Right renal cortex interstitium (tissue), 3 donors: ENCODE measurements at regions not wholly inside any gene's neighbourhood (a gene's known extent, or its start where the extent isn't known, plus 50 kb on each side); places are given as distances from the start of the nearest gene placed in this dataset.
A peak's percentile ranks its signal among the peaks of the same experiment; 100 is the strongest.

ENCODE experiments used
- DNase-seq, 3 donors: peaks; one replicate each; pipeline ENCODE4 v3.0.0-alpha.2; 2013; ENCODE audit warnings: low read depth in 3 of 3, low spot score in 2 of 3

DNA sequence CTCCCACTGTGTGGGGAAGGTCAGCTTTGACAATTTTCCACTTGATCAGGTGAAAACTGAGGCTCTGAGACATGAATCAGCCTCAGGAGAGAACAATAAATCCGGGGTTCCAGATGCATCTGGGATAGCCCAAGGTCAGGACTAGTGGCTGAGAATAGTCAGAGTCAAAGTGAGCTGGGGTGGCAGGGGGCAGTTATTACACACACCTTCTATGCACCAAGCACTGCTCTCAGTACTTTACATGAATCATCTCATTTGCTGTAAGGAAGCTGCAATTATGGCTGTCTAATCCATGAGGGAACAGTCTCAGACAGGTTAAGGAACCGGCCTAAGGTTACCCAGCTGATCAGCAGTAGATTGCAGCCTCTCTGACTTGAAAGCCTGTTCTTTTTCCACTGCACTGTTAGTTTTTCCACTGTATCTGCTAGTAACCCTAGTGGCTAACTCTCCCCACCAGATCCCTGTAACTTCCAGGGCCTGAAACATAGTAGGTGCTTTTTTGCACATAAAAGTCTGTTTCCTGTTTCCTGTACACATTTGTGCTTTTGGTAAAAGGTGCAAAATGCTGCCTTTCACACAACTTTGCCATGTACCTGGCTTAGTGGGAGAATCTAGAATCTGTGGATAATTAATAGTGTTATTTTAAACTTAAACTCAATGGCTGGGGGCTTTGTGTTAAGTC lies 125.9 kb downstream of the EMX2 start:
- DNase-seq, result no peak

DNA sequence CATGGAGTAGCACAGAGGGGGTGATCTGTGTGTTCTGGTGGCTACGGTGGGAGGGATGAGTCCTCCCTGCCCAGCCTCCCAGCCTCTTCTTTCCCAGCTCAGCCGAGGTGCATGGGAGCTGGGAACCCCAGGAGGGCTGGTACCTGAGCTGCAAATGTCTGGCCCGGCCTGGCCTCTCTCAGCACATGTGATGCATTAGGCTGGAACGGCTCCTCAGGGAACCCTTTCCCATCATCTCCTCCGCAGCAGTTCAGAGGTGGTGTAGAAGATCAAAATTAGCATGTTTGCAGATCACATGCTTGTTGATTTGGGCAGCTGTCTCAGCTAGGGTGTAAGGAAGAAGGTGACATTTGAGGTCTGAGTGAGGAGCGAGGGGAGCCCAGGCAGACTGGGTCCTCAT lies 126.6 kb downstream of the EMX2 start:
- no peak for DNase-seq

DNA sequence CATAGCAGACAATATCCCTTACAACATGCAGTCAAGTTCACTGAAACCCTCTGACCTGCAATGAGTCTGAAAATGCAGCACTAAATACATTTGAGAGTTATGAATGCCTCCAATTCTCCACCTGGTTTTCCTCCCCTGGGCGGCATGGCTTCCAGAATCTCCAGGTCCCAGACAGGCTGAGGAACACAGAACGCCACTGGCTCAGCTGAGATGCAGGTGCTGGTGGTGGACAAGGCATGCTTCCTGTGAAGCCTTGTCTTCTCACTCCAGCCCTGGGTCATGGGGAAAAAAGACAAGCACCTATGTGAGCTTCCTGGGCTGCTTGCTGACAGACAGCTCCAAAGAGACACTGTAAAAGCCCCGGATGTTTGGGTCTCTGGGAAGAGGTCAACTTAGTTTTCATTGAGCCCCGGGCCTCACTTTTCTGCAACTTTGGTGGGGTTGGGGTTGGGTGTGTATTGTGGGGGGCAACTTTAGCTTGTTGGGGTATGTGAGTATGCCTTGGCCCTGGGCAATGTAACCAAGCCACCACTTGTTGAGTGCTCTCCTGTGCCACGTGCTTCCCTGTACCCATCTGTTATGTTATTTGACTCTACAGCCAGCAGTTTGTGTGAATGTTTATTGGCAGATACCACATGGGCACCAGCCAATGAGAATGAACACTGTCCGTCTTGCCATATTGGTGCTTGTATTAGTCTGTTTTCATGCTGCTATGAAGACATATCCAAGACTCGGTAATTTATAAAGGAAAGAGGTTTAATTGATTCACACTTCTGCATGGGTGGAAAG lies 127.8 kb downstream of the EMX2 start:
- no peak for DNase-seq

DNA sequence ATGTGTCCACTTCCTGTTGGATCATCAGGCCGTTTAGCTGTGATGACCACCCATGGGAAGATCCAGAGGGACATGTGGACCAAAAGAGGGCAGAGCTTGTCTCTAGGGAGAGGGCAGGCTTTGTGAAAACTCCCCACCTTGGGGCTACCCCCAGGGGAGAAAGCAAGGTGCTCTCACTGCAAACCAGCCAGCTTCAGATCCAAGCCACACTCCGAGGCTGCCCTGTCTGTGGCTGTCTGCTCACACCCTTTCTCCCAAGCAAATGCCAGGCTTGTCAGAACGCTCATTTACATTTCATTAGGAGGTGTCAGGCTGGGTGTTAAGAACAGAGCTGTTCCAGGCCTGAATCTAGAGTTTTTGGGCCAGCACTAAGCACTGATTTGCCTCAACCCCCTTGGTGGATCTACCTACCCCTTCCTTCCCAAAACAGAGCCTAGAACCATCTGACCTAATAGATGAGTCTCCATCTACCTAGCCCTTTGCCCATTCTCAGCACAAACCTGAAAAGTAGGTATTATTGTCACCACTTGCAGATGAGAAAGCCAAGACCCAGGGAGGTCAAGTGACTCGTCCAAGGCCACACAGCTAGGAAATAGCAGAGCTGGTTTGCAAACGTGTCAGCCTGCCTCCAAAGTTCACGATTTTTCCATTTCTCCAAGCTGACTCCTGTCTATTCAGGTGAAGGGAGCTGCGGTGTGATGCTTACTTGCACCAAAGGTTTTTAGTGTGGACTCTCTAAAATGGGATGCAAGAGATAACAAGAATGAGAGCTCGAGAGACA lies 130.9 kb downstream of the EMX2 start:
- DNase-seq, result no peak

DNA sequence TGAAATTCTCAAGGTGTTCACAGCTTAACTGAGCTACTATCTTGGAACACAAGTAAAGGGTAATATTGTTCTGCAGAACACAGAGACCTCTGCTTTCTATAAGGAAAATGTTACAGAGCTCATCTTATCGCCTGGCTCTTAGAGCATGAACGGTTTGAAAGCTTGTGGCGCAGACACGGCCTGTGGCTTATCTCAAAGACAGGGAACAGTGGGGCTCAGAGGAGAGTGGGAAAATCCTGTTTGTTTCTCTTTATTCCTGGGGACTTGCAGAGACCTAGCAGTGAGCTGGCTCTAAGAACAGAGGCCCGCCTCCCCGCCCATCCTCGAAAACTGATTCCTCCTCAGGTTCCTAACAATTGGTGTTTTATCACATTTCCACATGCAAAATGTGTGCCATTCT lies 131.7 kb downstream of the EMX2 start:
- no peak for DNase-seq

DNA sequence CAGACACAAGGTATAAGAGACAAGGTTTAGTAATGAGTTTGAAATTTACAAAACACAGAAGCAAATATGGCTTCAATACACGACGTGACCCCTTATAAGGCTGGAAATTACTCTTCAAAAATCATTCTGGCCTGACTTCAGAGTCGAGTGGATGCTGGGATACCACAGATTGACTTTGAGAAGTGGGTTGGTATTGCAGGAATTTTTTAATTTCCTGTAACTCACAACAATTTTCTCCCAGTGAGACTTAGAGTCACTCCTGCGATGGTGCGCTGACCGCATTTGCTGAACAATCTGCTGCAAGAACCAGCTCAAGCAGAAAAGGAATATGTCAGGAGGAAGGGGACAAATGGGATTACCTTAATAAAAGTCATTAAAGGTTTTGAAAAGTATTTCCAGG lies 132.1 kb downstream of the EMX2 start:
- no peak for DNase-seq

DNA sequence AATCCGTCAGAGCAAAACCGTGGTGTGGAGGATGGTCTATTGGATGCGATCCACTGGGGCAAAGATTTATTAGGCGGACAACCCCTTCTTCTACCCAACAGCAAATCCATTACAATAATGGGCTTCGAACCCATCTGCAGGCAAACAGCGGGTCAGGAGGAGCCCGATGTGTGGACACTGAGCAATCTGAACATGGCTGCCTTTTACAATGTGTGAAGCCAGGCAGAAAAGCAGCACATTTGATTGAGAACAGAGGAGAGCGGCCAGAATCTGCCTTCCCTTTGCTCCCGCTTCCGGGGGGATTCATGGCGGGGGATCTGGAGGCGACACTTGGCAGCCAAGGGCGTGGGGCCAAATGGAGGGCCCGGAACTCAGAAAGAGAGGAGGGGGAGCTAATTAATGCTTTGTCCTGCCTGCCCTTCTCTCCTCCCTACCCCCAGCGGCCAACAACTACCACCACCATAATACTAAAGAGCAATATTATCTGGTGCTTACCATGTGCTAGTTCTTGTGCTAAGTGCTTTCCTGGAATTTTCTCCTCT lies 133.0 kb downstream of the EMX2 start:
- DNase-seq, result no peak

DNA sequence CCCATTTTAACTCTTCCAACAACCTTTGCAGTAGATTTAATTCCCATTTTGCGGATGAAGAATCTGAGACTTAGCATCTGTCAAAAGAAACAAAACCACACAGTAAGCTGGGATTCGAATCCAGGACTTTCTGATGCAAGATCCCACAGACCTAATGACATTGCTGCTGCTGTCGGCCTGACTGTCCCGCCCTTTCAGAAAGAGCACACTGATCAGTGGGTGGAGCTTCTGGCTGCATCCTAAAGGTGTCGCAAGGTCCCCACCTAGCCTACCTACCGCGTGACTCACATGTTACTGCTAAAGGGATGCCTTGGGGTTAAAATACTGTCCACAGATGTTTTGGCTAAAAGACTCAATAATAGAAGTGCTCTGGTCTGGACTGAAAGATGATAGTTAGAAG lies 134.7 kb downstream of the EMX2 start:
- no peak for DNase-seq

DNA sequence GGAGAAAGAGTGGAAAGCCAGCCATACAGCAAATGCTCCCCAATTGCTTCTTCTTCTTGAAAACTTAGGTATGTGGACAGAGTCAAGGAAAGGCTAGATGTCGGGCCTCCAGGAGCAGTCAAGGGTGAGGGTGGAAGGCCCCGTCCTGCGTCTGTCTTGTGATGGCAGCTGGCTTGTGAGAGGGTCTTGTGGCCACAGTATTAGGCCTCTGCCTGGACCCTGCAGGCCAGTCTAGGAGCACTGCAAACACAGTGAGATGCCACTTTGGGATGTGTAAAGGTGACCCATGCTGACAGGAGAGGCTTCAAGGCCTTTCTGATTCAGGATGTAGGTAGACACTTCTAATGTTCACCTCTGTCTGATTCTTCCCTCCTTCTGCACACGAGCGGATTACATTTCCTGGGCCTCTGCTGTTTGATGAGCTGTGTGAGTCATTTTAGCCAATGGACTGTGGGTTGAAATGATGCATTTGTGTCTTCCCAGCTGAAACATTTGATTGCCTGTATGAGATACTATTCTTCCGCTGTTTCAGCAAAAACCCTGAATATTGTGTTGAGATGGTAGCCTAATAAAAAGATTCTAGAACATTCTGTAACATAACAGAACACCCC lies 135.4 kb downstream of the EMX2 start:
- no peak for DNase-seq

DNA sequence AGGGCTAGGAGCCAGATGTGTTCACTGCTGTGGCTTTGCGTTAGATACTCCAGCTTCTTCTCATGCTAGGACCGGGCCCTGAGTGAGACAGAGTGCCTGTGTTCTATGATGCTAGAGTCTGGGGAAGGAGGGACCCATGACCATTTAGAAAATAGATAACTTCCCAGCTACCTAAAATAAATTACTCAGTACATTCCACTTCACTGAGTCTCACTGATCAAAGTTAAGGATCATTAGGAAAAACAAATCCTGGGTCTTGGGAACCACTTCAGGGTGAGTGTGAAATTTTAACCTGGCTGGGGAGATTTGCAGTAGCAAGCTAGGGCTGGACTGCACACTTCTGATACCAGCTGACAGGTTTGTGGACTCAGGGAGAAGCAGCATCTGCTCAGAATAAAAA lies 138.1 kb downstream of the EMX2 start:
- DNase-seq, result no peak

DNA sequence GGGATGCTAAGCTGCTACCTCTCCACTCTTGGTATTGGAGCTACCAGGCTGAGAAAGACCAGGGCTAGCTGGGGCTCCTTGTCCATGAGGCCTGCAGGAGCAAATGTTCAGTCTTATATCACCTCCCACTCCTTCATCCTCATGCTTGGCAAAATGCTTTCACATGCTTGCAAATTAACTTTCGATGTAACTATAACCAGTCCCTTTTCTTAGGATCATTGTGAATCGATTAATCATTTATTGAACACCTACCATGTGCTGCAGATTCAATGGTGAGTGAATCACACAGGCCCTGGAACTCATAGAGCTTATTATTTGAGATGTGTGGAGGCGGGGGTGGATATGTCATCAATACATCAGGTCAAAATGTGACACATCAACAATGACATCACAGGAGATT lies 138.6 kb downstream of the EMX2 start:
- DNase-seq, result no peak

DNA sequence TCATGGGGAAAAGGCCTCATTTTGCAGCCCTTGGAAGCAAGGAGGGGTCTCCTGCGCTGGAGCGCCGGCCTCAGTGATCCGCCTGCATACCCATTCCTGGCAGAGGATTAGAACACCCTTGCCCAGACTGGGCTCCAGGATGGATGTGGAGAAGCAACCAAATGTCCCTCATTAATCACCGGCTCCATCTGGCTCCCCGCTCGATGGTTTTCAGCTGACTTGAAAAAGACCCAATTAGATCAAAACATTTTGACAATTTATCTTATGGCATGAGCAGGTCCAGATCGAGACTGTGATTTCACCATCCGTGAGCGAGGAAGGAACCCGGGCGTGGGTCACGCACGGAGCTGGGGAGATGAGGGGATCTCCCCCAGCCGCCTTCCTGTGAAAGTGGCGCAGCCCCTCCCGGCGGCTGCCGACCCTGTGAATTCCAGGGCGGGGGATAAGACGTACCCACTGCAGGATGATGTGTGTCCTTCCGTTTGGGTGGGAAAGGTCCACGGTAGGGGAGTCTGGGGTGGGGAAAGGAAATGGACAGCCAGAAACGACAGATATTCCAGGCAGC lies 141.6 kb downstream of the EMX2 start:
- no peak for DNase-seq

DNA sequence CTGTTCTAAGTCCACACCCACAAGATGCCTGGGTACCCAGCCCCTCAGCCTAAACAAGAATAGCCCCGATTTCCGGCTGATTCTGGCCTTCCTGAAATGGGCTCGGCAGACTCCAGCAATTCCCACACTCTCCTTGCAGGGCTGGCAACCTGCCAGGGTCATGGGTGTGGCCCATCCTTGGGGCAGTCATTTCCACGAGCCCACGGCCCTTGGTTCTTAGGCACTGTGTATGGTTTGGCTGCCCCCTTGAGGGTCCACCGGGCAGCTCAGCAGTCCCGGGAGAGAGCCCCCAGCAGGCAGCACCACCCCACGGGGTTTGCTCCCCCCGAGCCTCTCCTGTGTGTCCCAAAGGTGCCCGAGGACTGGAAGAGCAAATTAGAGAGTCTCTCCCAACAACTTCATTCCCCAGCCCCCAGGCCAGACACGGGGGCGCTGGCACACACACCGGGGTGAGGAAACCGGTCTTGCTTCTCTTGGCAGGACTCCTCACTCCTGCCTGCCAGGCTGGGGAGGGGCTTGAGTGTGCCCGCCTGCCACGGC lies 142.2 kb downstream of the EMX2 start:
- peak in 1 of 3 donors; percentile 20 for DNase-seq

DNA sequence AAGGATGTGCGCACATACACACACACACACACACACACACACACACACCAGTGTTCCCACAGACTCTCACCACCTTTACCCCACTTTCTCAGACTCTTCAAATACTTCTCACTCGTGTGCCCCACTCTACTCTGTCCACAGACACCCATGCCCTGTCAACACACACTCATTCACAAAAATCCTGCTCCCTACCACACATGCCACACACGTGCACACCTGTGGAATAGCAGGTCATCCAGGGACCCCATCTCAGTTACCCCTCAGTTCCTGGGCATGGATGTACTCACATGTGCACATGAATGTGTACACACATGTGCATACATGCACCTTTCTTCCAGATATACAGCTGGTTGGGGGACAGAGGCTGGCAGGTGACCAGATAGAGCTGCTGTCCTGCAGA lies 142.9 kb downstream of the EMX2 start:
- no peak for DNase-seq

DNA sequence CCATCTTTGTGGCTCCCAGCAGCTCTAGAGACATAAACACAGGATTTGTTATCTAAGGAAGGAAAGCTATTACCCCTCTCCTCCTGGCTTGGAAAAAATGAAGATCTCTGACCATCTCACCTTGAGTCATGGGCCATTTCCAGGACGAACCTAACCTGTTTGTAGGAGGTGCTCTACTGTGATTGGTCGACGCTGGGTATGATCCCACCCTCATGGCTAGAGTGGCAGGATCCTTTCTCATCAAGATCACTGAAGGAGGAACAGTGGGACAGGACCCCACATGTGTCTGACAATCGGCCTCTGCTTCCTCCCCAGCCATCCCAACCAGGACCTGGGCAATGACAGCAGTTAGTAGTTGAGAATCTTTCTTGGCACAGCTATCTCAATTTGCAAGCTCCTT lies 144.1 kb downstream of the EMX2 start:
- no peak for DNase-seq

DNA sequence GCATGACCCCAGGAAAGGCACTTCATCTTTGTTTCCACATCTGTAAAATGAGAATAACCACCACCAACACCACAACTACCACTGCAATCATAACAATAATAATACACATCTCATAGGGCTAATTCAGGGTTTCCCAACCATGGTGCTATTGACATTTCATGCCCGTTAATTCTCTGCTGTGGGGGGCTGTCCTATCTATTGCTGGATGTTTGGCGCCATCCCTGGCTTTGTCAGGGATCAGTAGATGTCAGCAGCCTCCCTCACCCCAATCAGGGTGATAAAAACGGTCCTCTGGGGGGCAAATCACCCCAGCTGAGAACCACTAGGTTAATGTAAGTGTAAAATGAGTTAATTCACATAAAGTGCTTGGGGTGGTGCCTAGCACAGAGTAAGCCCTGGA lies 145.8 kb downstream of the EMX2 start:
- DNase-seq, result no peak

DNA sequence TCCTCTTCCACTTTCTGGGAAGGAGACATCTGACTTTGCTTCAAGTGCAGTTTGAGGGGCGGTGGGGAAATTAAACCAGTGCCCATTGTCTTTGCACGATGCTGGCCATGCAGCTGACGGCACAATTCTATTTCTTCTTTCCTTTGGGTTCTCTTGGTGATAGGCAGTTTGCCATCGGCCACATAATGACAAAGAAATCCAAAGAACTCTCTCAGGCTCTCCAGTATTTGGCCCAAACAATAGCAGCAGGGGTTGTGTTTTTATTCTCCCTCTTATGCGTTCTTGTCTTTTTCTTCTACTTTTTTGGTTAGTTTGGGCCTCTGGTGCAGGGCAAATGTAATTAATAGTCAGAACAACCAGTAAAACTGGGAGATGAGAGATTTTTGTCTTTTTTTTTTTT lies 147.0 kb downstream of the EMX2 start:
- DNase-seq, result no peak

DNA sequence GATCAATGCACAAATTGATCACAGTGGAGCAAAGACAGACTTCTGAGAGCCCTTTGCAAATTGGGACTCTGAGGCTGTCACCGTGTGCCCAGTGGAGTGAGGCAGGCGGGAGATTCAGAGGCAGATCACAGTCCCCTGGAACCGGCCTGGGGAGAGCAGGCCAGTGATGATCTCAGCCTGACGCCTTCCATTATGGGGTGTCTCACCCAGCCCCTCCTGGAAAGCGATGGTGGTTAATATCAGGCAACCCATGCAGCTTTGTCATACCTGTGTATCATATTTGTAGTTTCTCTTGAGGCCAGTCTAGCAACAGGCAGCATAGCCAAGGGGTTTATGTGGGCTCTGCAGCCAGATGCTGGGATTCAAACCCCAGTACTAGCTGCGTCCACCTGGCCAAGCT lies 147.8 kb downstream of the EMX2 start:
- no peak for DNase-seq

DNA sequence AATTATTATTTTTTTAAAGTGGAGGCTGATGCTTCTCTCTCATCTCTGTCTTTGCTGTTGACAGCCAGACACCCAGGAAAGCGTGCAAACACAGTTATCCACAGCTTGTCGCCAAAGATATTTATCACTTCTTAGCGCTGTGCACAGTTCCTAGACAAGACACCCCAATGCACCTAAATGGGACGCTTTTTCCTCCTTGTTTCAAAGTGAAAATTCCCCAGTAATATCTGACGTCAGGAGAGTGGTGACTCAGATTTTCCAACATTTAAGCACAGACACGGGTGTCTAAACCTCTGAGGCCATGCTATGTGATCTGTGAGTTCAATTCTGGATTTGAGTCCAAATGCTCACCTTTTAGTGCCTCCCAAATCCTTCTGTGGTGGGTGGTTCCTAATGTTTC lies 151.6 kb downstream of the EMX2 start:
- no peak for DNase-seq

DNA sequence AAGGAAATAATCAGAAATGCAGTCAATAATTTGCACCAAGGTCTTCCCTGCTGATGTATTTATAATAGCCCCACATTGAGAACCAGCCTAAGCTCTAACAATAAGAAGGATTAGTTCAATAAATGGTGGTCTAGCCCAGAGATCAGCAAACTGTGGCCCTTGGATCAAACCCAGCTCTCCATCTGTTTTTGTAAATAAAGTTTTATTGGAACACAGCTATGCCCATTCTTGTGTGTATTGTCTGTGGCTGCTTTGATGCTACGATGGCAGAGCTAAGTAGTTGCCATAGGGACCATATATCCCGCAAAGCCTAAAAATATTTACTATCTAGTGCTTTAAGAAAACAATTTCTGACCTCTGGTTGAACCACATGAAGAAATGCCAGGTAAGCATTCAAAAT lies 154.9 kb downstream of the EMX2 start:
- no peak for DNase-seq

DNA sequence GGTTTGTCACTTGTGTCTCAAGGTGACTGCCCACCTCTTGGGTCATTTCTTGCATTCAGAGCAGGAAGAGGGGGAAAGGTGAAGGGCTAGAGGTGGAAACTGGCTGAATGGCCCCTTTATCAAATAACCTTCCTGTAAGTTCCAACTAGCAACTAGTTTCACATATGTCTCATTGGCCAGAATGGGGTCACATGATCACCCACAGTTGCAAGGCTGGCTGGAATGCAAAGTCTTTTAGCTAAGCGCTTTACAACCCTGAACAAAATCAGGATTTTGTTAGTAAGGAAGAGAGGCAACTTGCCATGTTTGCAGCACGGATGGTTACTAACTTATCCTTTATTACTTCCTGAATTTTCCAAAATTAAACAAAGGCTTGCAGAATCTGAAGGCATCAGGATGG lies 156.3 kb downstream of the EMX2 start:
- DNase-seq, result no peak
